ENCODE measurements at regions not wholly inside any gene's neighbourhood (a gene's known extent, or its start where the extent isn't known, plus 50 kb on each side); places are given as distances from the start of the nearest gene placed in this dataset.

DNA sequence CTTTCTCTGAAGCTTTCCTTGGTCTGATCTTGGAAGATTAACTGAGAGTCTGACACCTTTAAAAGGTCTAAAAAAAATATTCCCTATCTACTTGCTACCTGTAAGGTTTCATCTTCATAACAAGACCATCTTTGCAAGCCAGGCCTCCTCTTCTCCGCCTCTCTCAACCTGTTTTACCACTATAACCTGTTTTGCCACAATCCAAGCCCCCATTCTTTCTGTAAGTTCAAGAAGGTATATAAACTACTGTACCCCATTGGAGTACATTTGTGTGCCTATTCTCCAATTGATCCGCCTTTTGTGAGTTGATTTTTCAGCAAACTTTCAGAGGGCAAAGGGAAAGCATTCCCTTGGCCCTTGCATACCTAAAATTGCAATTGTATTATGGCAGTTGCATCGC is 319.3 kb upstream of the NECTIN3 start:
- H3K4me3 ChIP-seq (ENCODE audit: low read length), result no peak overlapping the region
- H3K27me3 ChIP-seq (ENCODE audit: insufficient read depth, low read length), result no peaks in the 10 kb centered on the region
- H3K4me1 ChIP-seq (ENCODE audit: insufficient read depth, low read length), result no peaks in the 10 kb centered on the region
- H3K9me3 ChIP-seq (ENCODE audit: low read depth, low read length), result no peaks in the 10 kb centered on the region

DNA sequence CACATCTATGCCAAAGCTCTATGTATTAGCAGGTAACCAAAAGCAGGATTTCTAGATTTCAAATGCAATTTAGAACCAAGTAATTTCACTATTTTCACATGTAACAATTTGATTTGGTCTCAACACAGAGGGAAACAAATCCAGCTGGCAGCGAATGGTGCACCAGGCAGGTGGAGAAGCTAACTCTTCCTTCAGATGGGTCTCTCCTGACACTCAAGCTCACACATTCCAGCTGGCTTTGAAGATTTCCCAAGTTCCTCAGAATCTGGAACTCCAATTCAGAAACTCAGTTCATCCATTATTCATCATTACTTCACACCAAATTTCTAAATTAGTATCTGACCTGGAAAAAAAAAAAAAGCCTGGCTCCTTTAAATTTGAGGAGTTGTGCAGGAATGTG is 318.1 kb upstream of the NECTIN3 start:
- Histone ChIP-seq H3K4me1 (ENCODE audit: insufficient read depth, low read length) (no peaks in the 10 kb centered on the region), H3K9me3 (ENCODE audit: low read depth, low read length) (no peaks in the 10 kb centered on the region), H3K4me3 (ENCODE audit: low read length) (no peak overlapping the region), H3K27me3 (ENCODE audit: insufficient read depth, low read length) (no peaks in the 10 kb centered on the region)

DNA sequence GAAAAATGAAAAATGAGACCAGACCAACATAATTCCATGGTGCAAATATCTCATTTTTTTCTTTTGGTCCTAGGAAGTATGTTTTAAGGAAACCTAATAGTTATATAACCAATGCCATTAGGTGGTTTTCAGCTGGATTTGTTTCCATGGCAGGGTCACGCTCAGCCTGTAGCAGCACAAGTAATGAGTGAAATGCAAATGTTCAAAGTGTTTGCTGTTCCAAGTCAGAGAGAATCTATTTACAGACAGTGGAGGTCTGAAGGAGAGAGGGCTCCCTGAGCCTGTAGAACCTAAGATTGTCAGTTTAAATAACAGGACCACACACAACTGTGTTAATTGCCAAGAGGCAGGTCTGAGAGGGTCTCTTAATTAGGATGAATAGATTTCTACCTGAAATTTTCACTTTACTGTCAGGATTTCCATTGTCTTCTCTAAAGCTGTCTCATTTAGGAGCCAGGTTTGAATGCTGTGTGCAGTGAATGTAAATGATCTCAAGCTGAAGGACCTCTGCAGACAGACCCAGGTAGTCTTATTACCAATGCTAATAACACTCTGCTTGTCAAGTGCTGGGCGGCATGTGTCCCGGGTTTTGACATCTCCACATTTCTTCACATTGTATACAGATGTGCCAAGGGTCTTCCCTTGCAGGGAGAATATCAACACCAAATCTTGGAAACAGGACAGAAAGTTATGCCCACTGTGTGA is 317.3 kb upstream of the NECTIN3 start:
- Histone ChIP-seq H3K9me3 (ENCODE audit: low read depth, low read length) (peaks cover 2% of the 10 kb centered on the region), H3K27me3 (ENCODE audit: insufficient read depth, low read length) (no peaks in the 10 kb centered on the region), H3K4me1 (ENCODE audit: insufficient read depth, low read length) (no peaks in the 10 kb centered on the region), H3K4me3 (ENCODE audit: low read length) (no peak overlapping the region)

DNA sequence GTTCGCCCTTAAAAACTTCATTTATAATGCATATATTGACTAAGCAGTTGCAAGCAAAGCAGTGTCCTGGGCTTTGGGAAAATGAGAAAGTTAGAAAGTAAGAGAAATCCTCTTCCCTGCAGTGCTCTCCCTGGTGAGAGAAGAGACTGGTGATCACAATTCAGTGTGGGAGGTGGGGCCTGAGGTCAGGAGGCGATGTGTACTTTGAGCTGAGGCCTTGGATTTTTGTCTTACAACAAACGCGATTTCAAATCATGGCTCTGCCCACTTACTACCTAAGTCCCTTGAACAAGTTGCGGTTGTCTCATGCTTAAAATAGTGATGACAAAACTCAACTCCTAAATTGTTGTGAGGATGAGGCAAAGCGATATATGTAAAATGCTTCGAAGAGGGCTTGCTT is 316.3 kb upstream of the NECTIN3 start:
- Histone ChIP-seq H3K9me3 (ENCODE audit: low read depth, low read length) (peaks cover 6% of the 10 kb centered on the region), H3K4me3 (ENCODE audit: low read length) (no peak overlapping the region), H3K27me3 (ENCODE audit: insufficient read depth, low read length) (no peaks in the 10 kb centered on the region), H3K4me1 (ENCODE audit: insufficient read depth, low read length) (no peaks in the 10 kb centered on the region)

DNA sequence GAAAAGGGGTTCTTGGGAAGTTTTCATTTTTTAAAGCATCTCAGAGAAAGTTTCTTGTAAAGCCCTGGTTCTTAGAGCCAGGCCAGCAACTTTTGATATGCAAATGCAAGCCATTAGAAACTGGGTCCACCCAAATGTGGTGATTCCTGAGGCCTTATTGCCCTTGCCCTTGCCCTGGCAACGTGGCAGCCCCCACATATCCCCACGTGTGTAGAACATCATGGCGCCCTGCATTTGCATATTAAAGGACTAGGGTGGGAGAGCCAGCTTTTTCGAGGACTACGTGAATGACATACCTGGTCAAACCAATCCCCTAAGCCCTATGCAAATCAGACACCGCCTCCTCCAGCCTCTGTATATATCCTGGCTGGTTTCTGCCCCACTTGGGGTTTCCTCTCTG is 314.9 kb upstream of the NECTIN3 start:
- peaks cover 6% of the 10 kb centered on the region for H3K9me3 ChIP-seq (ENCODE audit: low read depth, low read length)
- no peaks in the 10 kb centered on the region for H3K27me3 ChIP-seq (ENCODE audit: insufficient read depth, low read length)
- no peaks in the 10 kb centered on the region for H3K4me1 ChIP-seq (ENCODE audit: insufficient read depth, low read length)
- no peak overlapping the region for H3K4me3 ChIP-seq (ENCODE audit: low read length)

DNA sequence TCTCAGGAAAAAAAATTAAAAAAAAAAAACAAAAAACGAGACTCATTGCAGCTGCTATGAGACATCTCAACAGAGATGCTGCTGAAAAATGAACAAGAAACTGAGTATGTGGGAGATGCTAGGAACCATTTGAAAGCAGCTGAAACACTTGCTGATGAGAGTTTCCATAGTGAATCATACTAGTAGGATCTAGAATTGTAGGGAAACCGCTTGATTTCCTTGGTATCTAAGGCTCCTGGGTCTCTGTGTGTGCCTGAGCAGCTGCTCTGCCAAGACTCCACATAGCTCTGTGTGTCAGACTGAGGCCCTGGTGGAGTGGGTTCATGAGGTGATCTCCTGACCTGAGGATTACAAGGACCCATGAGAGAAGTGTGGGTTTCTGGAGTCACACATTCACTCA is 313.4 kb upstream of the NECTIN3 start:
- Histone ChIP-seq H3K27me3 (ENCODE audit: insufficient read depth, low read length) (no peaks in the 10 kb centered on the region), H3K4me1 (ENCODE audit: insufficient read depth, low read length) (no peaks in the 10 kb centered on the region), H3K4me3 (ENCODE audit: low read length) (no peak overlapping the region), H3K9me3 (ENCODE audit: low read depth, low read length) (peaks cover 8% of the 10 kb centered on the region)

DNA sequence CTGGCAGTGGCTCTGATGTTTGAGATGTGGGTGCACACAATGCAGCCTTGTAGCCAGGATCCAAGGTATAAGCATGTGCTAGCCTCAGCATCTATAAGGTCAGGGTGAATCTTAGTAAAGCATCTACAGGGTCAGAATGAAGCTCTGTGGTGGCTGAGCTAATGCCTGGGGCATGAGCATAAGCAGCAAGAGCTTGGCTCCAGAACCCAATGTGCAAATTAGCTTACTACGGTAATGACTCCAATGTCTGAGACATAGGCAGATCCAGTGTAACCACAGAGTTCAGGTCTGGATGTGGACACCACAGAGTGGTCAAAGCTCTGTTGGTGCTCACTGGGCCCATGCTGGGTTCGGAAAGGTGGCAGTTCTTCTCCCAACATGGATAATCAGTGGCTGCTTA is 304.5 kb upstream of the NECTIN3 start:
- no peak overlapping the region for H3K4me3 ChIP-seq (ENCODE audit: low read length)
- no peaks in the 10 kb centered on the region for H3K27me3 ChIP-seq (ENCODE audit: insufficient read depth, low read length)
- H3K9me3 ChIP-seq (ENCODE audit: low read depth, low read length), result peaks cover 6% of the 10 kb centered on the region
- no peaks in the 10 kb centered on the region for H3K4me1 ChIP-seq (ENCODE audit: insufficient read depth, low read length)

DNA sequence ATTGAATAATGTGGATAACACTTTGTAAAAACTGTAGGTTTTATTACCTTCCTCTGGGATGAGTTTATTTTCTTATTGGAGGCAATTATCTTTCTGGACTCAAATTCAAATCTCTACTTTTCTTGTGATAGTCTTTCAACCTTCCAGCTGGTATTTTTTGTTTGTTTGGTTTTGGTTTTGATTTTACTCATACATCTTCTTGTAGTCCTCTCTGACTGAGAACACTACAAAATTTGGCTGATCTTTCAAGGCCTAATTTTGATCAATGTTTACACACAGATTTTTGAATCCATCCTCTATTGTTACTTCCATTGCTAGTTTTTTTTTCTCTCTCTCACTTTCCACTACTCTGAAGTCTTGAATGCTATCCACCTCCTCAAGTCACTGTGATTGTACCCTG is 303.8 kb upstream of the NECTIN3 start:
- Histone ChIP-seq H3K4me1 (ENCODE audit: insufficient read depth, low read length) (no peaks in the 10 kb centered on the region), H3K9me3 (ENCODE audit: low read depth, low read length) (peaks cover 6% of the 10 kb centered on the region), H3K4me3 (ENCODE audit: low read length) (no peak overlapping the region), H3K27me3 (ENCODE audit: insufficient read depth, low read length) (no peaks in the 10 kb centered on the region)

DNA sequence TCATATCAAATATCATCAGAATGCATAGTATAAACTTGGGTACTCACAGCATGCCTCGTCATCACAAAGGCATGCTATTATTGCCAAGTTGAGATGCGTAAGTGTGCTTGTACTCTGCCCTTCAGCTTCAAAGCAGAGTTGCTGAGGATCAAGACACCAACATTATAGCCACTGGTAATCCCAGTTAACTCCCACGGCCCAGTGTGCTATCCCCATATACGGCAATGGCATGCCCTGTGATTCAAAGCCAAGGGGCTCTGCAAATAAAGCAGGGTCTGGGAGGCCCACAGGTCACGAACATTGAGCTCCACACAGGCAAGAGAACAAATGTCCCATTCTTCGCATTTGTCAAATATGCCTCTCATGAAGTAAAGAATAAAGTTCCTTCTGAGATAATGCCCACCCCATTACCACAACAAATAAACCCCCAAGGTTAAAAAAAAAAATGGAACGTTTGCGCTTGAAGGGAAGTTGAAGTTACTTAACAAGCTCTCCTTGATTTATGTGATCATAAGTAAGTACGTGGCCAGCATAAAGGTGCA is 298.1 kb upstream of the NECTIN3 start:
- Histone ChIP-seq H3K9me3 (ENCODE audit: low read depth, low read length) (no peaks in the 10 kb centered on the region), H3K4me3 (ENCODE audit: low read length) (no peak overlapping the region), H3K4me1 (ENCODE audit: insufficient read depth, low read length) (no peaks in the 10 kb centered on the region), H3K27me3 (ENCODE audit: insufficient read depth, low read length) (no peaks in the 10 kb centered on the region)

DNA sequence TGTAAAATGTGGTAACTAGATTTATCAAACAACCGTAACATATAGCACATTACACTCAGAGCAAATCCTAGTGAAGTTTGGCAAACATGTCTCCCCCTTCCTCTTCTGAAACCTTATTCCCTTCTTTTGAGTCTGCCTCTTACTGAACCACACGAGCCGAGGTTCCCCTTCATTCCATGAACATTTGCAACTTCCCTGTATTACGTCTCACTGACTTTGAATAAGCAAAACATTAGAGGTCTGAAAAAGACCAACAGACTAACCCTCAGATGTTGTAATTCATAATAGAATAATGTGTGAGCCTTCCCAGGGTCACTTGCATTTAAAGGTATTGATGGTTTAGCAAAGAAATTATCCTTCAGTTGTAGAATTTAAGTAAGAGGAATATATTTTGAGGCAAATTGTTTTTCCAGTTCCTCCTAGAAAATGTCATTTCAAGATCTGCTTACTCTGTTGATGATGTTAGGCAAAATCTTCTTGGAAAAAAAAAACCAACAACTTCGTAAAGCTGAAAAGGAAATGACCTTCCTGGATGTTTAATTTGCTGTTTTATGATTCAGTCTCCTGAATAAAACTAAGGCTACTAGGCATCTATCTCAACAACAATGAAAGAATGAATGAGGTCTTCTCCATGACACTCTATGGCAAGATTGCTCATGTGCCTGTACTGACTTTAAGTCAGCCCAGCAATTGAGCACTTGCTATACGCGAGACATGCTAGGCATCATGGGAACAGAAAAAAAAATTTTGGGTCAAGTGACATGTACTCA is 296.9 kb upstream of the NECTIN3 start:
- Histone ChIP-seq H3K9me3 (ENCODE audit: low read depth, low read length) (no peaks in the 10 kb centered on the region), H3K4me1 (ENCODE audit: insufficient read depth, low read length) (no peaks in the 10 kb centered on the region), H3K4me3 (ENCODE audit: low read length) (no peak overlapping the region), H3K27me3 (ENCODE audit: insufficient read depth, low read length) (no peaks in the 10 kb centered on the region)

DNA sequence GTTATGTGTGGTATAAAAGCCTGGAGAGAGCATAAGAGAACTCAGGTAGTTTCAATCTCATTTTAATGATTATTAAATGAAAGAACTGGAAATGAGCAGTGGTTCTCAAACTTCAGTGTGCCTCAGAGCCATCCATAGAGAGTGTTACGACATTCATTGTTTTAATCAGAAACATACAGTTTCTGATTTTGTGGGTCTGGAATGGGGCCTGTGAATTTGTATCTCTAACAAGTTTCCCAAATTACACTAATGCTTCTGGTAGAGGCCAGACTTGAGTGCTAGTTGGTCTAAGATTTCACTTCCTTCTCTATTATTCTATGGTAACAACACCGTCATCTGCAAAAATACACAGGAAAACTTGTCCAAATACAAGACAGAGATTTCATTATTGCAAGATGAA is 292.0 kb upstream of the NECTIN3 start:
- Histone ChIP-seq H3K4me3 (ENCODE audit: low read length) (no peak overlapping the region), H3K27me3 (ENCODE audit: insufficient read depth, low read length) (no peaks in the 10 kb centered on the region), H3K9me3 (ENCODE audit: low read depth, low read length) (no peaks in the 10 kb centered on the region), H3K4me1 (ENCODE audit: insufficient read depth, low read length) (no peaks in the 10 kb centered on the region)

DNA sequence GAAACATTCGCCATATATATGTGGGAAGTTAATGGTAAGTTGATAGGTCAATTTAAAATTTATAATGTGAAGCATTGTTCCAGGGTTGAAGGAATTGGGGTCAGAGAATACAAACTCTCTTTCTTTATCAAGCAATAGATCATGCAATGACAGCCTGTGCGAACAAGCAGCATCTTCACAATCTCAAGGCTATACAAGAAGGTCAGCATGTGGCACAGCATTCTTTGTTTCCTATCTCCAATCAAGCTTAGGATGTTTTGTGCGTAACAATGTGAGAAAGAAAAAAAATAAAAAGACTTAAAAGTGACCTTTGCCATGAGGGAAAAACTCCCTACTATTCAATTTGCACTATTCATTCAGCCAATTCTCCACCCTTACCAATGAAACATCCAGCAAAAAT is 288.1 kb upstream of the NECTIN3 start:
- no peaks in the 10 kb centered on the region for H3K4me1 ChIP-seq (ENCODE audit: insufficient read depth, low read length)
- no peak overlapping the region for H3K4me3 ChIP-seq (ENCODE audit: low read length)
- H3K9me3 ChIP-seq (ENCODE audit: low read depth, low read length), result no peaks in the 10 kb centered on the region
- no peaks in the 10 kb centered on the region for H3K27me3 ChIP-seq (ENCODE audit: insufficient read depth, low read length)

DNA sequence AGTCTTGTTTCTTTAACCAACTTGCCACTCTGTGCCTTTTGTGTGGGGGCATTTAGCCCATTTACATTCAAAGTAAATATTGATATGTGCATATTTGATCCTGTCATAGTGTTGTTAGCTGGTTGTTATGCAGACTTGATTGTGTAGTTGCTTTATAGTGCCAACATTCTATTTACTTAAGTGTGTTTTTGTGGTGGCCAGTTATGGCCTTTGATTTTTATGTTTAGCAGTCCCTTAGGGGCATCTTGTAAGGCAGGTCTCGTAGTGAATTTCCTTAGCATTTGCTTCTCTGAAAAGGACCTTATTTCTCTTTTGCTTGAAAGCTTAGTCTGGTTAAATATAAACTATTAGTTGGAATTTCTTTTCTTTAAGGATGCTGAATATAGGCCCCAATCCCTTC is 282.8 kb upstream of the NECTIN3 start:
- no peaks in the 10 kb centered on the region for H3K9me3 ChIP-seq (ENCODE audit: low read depth, low read length)

DNA sequence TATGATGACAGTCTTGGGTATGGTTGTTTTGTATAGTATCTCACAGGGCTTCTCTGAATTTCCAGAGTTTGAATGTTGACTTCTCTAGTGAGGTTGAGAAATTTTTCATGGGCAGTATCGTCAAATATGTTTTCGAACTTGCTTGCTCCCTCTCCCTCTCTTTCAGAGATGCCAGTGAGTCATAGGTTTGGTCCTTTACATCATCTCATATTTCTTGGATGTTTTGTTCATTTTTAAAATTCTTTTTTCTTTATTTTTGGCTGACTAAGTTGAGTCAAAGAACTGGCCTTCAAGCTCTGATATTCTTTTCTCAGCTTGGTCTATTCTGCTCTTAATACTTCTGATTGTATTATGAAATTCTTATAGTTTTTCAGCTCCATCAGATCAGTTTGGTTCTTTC is 282.3 kb upstream of the NECTIN3 start:
- H3K4me3 ChIP-seq (ENCODE audit: low read length), result no peak overlapping the region
- H3K9me3 ChIP-seq (ENCODE audit: low read depth, low read length), result no peaks in the 10 kb centered on the region
- H3K4me1 ChIP-seq (ENCODE audit: insufficient read depth, low read length), result no peaks in the 10 kb centered on the region
- no peaks in the 10 kb centered on the region for H3K27me3 ChIP-seq (ENCODE audit: insufficient read depth, low read length)

More for the DNA sequence above, 282.8 kb upstream of the NECTIN3 start:
- Histone ChIP-seq H3K27me3 (ENCODE audit: insufficient read depth, low read length) (no peaks in the 10 kb centered on the region), H3K4me3 (ENCODE audit: low read length) (no peak overlapping the region), H3K4me1 (ENCODE audit: insufficient read depth, low read length) (no peaks in the 10 kb centered on the region)

DNA sequence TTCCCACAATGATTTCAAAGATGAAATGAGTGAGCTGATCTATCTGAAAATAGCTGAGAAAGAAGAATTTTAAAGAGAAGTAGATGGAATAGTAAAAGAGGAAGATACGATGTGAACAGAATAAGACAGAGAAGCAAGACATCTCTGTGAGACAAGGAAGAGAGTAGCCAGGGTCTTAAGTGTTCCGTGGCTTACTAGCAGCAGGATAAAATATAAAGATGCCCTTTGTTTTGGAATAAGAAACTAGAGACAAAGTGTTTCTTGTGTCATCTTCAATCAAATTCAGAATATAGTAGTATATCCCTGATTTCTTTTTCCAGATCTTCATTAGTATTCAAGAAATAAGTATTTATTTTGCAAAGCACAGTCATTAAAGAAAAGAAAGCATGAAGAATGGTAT is 281.0 kb upstream of the NECTIN3 start:
- H3K4me3 ChIP-seq (ENCODE audit: low read length), result no peak overlapping the region
- H3K4me1 ChIP-seq (ENCODE audit: insufficient read depth, low read length), result no peaks in the 10 kb centered on the region
- no peaks in the 10 kb centered on the region for H3K9me3 ChIP-seq (ENCODE audit: low read depth, low read length)
- no peaks in the 10 kb centered on the region for H3K27me3 ChIP-seq (ENCODE audit: insufficient read depth, low read length)

All from mononuclear cell (primary cell).